Testis (tissue), 2 donors: ENCODE measurements at regions not wholly inside any gene's neighbourhood (a gene's known extent, or its start where the extent isn't known, plus 50 kb on each side); places are given as distances from the start of the nearest gene placed in this dataset.
"Not testable (repeated sequence)": the region's sequence is repeated elsewhere in the genome, so short reads cannot be mapped to it uniquely, and the experiment has no call there.

Experiments used
- DNase-seq: peaks from one replicate; pipeline ENCODE4 v3.0.0-alpha.2; 2019
- H3K27ac ChIP-seq, 2 donors: fragments of 200-600 bp; sonication (generic); one replicate each; pipeline ENCODE4 v1.5.1; 2019
- H3K27me3 ChIP-seq: fragments of 200-600 bp; sonication (generic); one replicate; pipeline ENCODE4 v1.5.1; 2019
- H3K36me3 ChIP-seq: fragments of 200-600 bp; sonication (generic); one replicate; pipeline ENCODE4 v1.5.1; 2017; ENCODE audit warnings: low read depth; ENCODE audit errors: missing control alignments
- H3K4me1 ChIP-seq: fragments of 200-600 bp; sonication (generic); one replicate; pipeline ENCODE4 v1.5.1; 2019
- H3K4me3 ChIP-seq, 2 donors: fragments of 200-600 bp; sonication (generic); one replicate each; pipeline ENCODE4 v1.5.1; 2017 to 2019
- H3K9me3 ChIP-seq: fragments of 200-600 bp; sonication (generic); one replicate; pipeline ENCODE4 v1.5.1; 2017
- CTCF ChIP-seq, 3 experiments: fragments of 450-650 bp in 2 of 3; fragments of 200-600 bp in 1 of 3; sonication (generic) in 1 of 3; IDR thresholded peaks; one replicate each; pipeline ENCODE4 v1.5.1; 2016 to 2019; ENCODE audit warnings: antibody characterized with exemption in 3 of 3, mild to moderate bottlenecking in 2 of 3, moderate library complexity in 1 of 3
- POLR2A ChIP-seq: fragments of 450-650 bp; IDR thresholded peaks from one replicate; pipeline ENCODE4 v1.6.1; 2017; ENCODE audit warnings: antibody characterized with exemption, mild to moderate bottlenecking, moderate library complexity
- whole genome bisulfite sequencing, 2 donors: methylation state at CpG; one replicate each; pipeline ENCODE4 v1.1.5; 2018; 5-methylcytosine and 5-hydroxymethylcytosine counted together
- intact Hi-C: fragments of 100-400 bp; cut with DNase I; formaldehyde crosslinking; loops from one replicate; pipeline ENCODE4 v1.15.1; 2023; ENCODE audit warnings: low total_unique reads

- 92 to 95% methylated on average over 3 of the region's 3 CpGs for WGBS, 2 donors
- TF ChIP-seq POLR2A (no peak), CTCF (IDR thresholded peaks at IDR 0.05) (no peak)
- no peak overlapping the region for H3K4me3 ChIP-seq
These were observed 93.7 kb downstream of the TRIM43 start for GRCh38 chr2:95685513-95685912.

GRCh38 chr2:95686056-95686825 lies 94.4 kb downstream of the TRIM43 start:
- DNase-seq, intact Hi-C loops: not testable (repeated sequence)
- 59 to 78% methylated on average over 5 of the region's 5 CpGs for WGBS, 2 donors

More at GRCh38 chr2:95685513-95685912, 93.7 kb downstream of the TRIM43 start:
- Histone ChIP-seq H3K27ac (no peak overlapping the region), H3K27me3 (no peaks in the 10 kb centered on the region), H3K9me3 (no peaks in the 10 kb centered on the region), H3K36me3 (no peaks in the 10 kb centered on the region), H3K4me1 (peaks cover 5% of the 10 kb centered on the region)
- intact Hi-C loops: no loop called here
- DNase-seq: no peak

GRCh38 chr2:95687852-95688251 lies 96.1 kb downstream of the TRIM43 start:
- H3K4me3 ChIP-seq, intact Hi-C loops, DNase-seq, H3K36me3 ChIP-seq, H3K27ac ChIP-seq, H3K9me3 ChIP-seq, H3K4me1 ChIP-seq, H3K27me3 ChIP-seq: not testable (repeated sequence)
- 14 to 23% methylated on average over 2 of the region's 2 CpGs for WGBS, 2 donors

More at GRCh38 chr2:95686056-95686825, 94.4 kb downstream of the TRIM43 start:
- not testable (repeated sequence) for H3K27me3 ChIP-seq, H3K36me3 ChIP-seq, H3K4me1 ChIP-seq, H3K9me3 ChIP-seq, H3K4me3 ChIP-seq, H3K27ac ChIP-seq

GRCh38 chr2:95691210-95691609 lies 99.4 kb downstream of the TRIM43 start:
- WGBS, 2 donors: 79 to 82% methylated on average over 7 of the region's 7 CpGs
- H3K27me3 ChIP-seq, intact Hi-C loops: not testable (repeated sequence)

GRCh38 chr2:95693071-95693846 lies 101.5 kb downstream of the TRIM43 start:
- H3K4me3 ChIP-seq, H3K27ac ChIP-seq, H3K4me1 ChIP-seq, H3K27me3 ChIP-seq, H3K36me3 ChIP-seq, DNase-seq, intact Hi-C loops, H3K9me3 ChIP-seq: not testable (repeated sequence)
- WGBS, 2 donors: 69 to 74% methylated on average over 7 of the region's 7 CpGs

More at GRCh38 chr2:95691210-95691609, 99.4 kb downstream of the TRIM43 start:
- H3K36me3 ChIP-seq, DNase-seq, H3K4me3 ChIP-seq, H3K9me3 ChIP-seq, H3K4me1 ChIP-seq, H3K27ac ChIP-seq: not testable (repeated sequence)

GRCh38 chr2:95695613-95696012 lies 103.8 kb downstream of the TRIM43 start:
- intact Hi-C loops: no loop called here
- peak; percentile 52 for DNase-seq
- no peaks in the 10 kb centered on the region for H3K4me1 ChIP-seq
- H3K36me3 ChIP-seq: no peaks in the 10 kb centered on the region
- WGBS, 2 donors: 34 to 45% methylated on average over 4 of the region's 4 CpGs
- H3K27ac ChIP-seq: no peak overlapping the region
- TF ChIP-seq CTCF (IDR thresholded peaks at IDR 0.05) (no peak), POLR2A (no peak)
- no peaks in the 10 kb centered on the region for H3K9me3 ChIP-seq
- H3K27me3 ChIP-seq: no peaks in the 10 kb centered on the region
- H3K4me3 ChIP-seq: no peak overlapping the region
